ENCODE measurements at regions not wholly inside any gene's neighbourhood (a gene's known extent, or its start where the extent isn't known, plus 50 kb on each side); places are given as distances from the start of the nearest gene placed in this dataset.

DNA sequence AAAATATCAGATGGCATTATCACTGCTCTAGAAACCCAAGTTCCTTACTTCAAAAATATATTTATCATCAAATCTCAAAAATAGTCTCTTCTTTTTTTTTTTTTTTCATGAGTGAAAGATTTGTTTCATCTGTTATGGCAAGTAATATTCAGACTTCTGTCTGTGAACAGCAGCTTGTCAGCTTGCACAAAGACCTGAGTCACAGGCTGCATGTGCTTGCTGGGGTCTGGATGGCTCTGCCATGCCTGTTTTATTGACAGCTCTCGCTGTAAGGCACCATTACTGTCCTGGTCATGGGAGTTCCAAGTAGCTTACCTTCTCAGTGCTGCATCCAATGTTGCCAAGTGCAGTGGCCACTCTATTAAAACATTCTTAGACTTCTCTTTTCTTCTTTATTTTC, 456.4 kb downstream of the GADD45G start:
- Histone ChIP-seq H3K9ac (ENCODE audit: low read length) (no peak overlapping the region), H3K27ac (ENCODE audit: low read length) (no peak overlapping the region), H3K27me3 (ENCODE audit: control insufficient read depth, insufficient read depth, low read length) (no peaks in the 10 kb centered on the region), H3K4me3 (ENCODE audit: low read length) (no peak overlapping the region), H3K36me3 (ENCODE audit: control insufficient read depth, low read depth, low read length) (no peaks in the 10 kb centered on the region), H3K4me1 (ENCODE audit: control insufficient read depth, low read depth, low read length) (peaks cover 4% of the 10 kb centered on the region), H3K9me3 (ENCODE audit: control insufficient read depth, low read depth, low read length) (no peaks in the 10 kb centered on the region)

- no peaks in the 10 kb centered on the region for H3K27me3 ChIP-seq (ENCODE audit: control insufficient read depth, insufficient read depth, low read length)
- no peaks in the 10 kb centered on the region for H3K36me3 ChIP-seq (ENCODE audit: control insufficient read depth, low read depth, low read length)
These were observed 458.2 kb downstream of the GADD45G start for GRCh38 chr9:90062982-90063381.

DNA sequence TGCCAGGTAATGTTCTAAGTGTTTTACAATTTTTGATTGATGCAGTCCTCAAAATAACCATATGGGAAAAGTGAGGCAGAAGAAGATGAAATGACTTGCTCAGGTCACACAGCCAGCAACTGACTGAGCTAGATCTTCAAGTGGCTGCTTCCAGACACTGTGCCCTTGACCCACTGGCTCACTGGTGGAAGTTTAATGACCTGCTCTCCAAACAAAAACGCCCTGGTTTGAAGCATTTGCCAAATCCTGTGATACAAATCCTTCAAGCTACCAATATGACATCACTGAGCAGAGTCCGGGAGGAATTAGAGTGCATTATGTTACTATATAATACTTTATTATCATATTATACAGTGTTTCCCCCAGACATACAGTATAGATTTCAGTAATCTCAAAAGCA, 459.4 kb downstream of the GADD45G start:
- H3K4me3 ChIP-seq (ENCODE audit: low read length), result no peak overlapping the region
- H3K27ac ChIP-seq (ENCODE audit: low read length), result no peak overlapping the region
- peaks cover 4% of the 10 kb centered on the region for H3K4me1 ChIP-seq (ENCODE audit: control insufficient read depth, low read depth, low read length)
- H3K9me3 ChIP-seq (ENCODE audit: control insufficient read depth, low read depth, low read length), result no peaks in the 10 kb centered on the region
- no peaks in the 10 kb centered on the region for H3K36me3 ChIP-seq (ENCODE audit: control insufficient read depth, low read depth, low read length)
- H3K9ac ChIP-seq (ENCODE audit: low read length), result no peak overlapping the region
- H3K27me3 ChIP-seq (ENCODE audit: control insufficient read depth, insufficient read depth, low read length), result no peaks in the 10 kb centered on the region

More at GRCh38 chr9:90062982-90063381, 458.2 kb downstream of the GADD45G start:
- no peak overlapping the region for H3K9ac ChIP-seq (ENCODE audit: low read length)
- H3K4me3 ChIP-seq (ENCODE audit: low read length), result no peak overlapping the region
- no peak overlapping the region for H3K27ac ChIP-seq (ENCODE audit: low read length)
- peaks cover 4% of the 10 kb centered on the region for H3K4me1 ChIP-seq (ENCODE audit: control insufficient read depth, low read depth, low read length)
- no peaks in the 10 kb centered on the region for H3K9me3 ChIP-seq (ENCODE audit: control insufficient read depth, low read depth, low read length)

- H3K4me1 ChIP-seq (ENCODE audit: control insufficient read depth, low read depth, low read length), result peaks cover 4% of the 10 kb centered on the region
- H3K9ac ChIP-seq (ENCODE audit: low read length), result no peak overlapping the region
- H3K27me3 ChIP-seq (ENCODE audit: control insufficient read depth, insufficient read depth, low read length), result no peaks in the 10 kb centered on the region
- no peak overlapping the region for H3K4me3 ChIP-seq (ENCODE audit: low read length)
- no peaks in the 10 kb centered on the region for H3K9me3 ChIP-seq (ENCODE audit: control insufficient read depth, low read depth, low read length)
- H3K27ac ChIP-seq (ENCODE audit: low read length), result no peak overlapping the region
- H3K36me3 ChIP-seq (ENCODE audit: control insufficient read depth, low read depth, low read length), result no peaks in the 10 kb centered on the region
These were observed 460.2 kb downstream of the GADD45G start for GRCh38 chr9:90064971-90065370.

GRCh38 chr9:90065851-90066250, 461.0 kb downstream of the GADD45G start:
- no peak overlapping the region for H3K27ac ChIP-seq (ENCODE audit: low read length)
- H3K27me3 ChIP-seq (ENCODE audit: control insufficient read depth, insufficient read depth, low read length), result no peaks in the 10 kb centered on the region
- H3K4me1 ChIP-seq (ENCODE audit: control insufficient read depth, low read depth, low read length), result peaks cover 4% of the 10 kb centered on the region
- no peaks in the 10 kb centered on the region for H3K36me3 ChIP-seq (ENCODE audit: control insufficient read depth, low read depth, low read length)
- H3K4me3 ChIP-seq (ENCODE audit: low read length), result no peak overlapping the region
- no peaks in the 10 kb centered on the region for H3K9me3 ChIP-seq (ENCODE audit: control insufficient read depth, low read depth, low read length)
- H3K9ac ChIP-seq (ENCODE audit: low read length), result no peak overlapping the region

DNA sequence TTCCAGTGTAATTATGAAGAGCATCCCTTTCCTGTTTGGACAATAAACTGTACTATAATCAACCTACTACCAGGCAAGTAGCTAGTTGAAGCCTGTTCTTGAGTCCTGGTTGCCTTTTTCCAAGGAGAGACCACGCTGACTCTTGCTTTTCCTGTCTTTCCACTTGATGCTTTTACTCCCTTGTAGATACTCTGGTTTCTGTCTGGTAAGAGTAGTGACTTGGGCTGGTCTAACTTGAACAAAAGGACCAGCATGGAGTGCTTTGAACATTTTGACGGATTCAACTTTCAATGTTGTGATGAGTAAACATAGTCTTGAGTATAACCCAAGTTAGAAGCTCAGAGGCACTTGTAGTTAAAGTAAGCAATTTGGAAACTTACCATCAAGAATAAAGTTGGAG, 464.3 kb downstream of the GADD45G start:
- Histone ChIP-seq H3K27ac (ENCODE audit: low read length) (no peak overlapping the region), H3K36me3 (ENCODE audit: control insufficient read depth, low read depth, low read length) (no peaks in the 10 kb centered on the region), H3K9me3 (ENCODE audit: control insufficient read depth, low read depth, low read length) (no peaks in the 10 kb centered on the region), H3K27me3 (ENCODE audit: control insufficient read depth, insufficient read depth, low read length) (no peaks in the 10 kb centered on the region), H3K4me1 (ENCODE audit: control insufficient read depth, low read depth, low read length) (no peaks in the 10 kb centered on the region), H3K4me3 (ENCODE audit: low read length) (no peak overlapping the region), H3K9ac (ENCODE audit: low read length) (no peak overlapping the region)

DNA sequence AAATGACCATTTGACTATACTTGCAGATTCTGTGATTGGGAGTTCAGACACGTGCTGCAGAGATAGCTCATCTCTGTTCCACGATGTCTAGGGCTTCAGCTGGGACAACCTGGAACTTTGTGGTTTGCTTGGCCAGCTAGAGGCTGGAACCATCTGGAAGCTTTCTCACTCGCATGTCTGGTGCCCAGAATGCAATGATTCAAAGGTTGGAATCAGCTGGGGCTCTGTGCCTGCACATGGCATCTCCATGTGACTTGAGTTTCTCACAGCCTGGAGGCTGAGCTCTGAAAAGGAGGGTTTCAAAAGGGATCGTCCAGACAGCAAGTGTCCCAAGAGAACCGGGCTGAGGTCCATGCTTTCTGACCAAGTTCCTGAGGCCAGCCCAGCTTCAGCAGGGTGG, 465.2 kb downstream of the GADD45G start:
- H3K9ac ChIP-seq (ENCODE audit: low read length), result no peak overlapping the region
- H3K9me3 ChIP-seq (ENCODE audit: control insufficient read depth, low read depth, low read length), result no peaks in the 10 kb centered on the region
- no peaks in the 10 kb centered on the region for H3K27me3 ChIP-seq (ENCODE audit: control insufficient read depth, insufficient read depth, low read length)
- H3K36me3 ChIP-seq (ENCODE audit: control insufficient read depth, low read depth, low read length), result no peaks in the 10 kb centered on the region
- no peak overlapping the region for H3K27ac ChIP-seq (ENCODE audit: low read length)
- no peak overlapping the region for H3K4me3 ChIP-seq (ENCODE audit: low read length)
- H3K4me1 ChIP-seq (ENCODE audit: control insufficient read depth, low read depth, low read length), result no peaks in the 10 kb centered on the region

- Histone ChIP-seq H3K4me1 (ENCODE audit: control insufficient read depth, low read depth, low read length) (no peaks in the 10 kb centered on the region), H3K36me3 (ENCODE audit: control insufficient read depth, low read depth, low read length) (no peaks in the 10 kb centered on the region), H3K27ac (ENCODE audit: low read length) (no peak overlapping the region), H3K4me3 (ENCODE audit: low read length) (no peak overlapping the region), H3K9ac (ENCODE audit: low read length) (no peak overlapping the region), H3K27me3 (ENCODE audit: control insufficient read depth, insufficient read depth, low read length) (no peaks in the 10 kb centered on the region), H3K9me3 (ENCODE audit: control insufficient read depth, low read depth, low read length) (no peaks in the 10 kb centered on the region)
These were observed 465.7 kb downstream of the GADD45G start for GRCh38 chr9:90070469-90070868.

- no peaks in the 10 kb centered on the region for H3K27me3 ChIP-seq (ENCODE audit: control insufficient read depth, insufficient read depth, low read length)
- H3K9ac ChIP-seq (ENCODE audit: low read length), result no peak overlapping the region
- no peaks in the 10 kb centered on the region for H3K9me3 ChIP-seq (ENCODE audit: control insufficient read depth, low read depth, low read length)
- no peak overlapping the region for H3K27ac ChIP-seq (ENCODE audit: low read length)
- no peaks in the 10 kb centered on the region for H3K4me1 ChIP-seq (ENCODE audit: control insufficient read depth, low read depth, low read length)
- no peak overlapping the region for H3K4me3 ChIP-seq (ENCODE audit: low read length)
- no peaks in the 10 kb centered on the region for H3K36me3 ChIP-seq (ENCODE audit: control insufficient read depth, low read depth, low read length)
These were observed 466.3 kb downstream of the GADD45G start for GRCh38 chr9:90070931-90071660.

- no peaks in the 10 kb centered on the region for H3K27me3 ChIP-seq (ENCODE audit: control insufficient read depth, insufficient read depth, low read length)
These were observed 468.6 kb downstream of the GADD45G start for GRCh38 chr9:90073186-90073945.

DNA sequence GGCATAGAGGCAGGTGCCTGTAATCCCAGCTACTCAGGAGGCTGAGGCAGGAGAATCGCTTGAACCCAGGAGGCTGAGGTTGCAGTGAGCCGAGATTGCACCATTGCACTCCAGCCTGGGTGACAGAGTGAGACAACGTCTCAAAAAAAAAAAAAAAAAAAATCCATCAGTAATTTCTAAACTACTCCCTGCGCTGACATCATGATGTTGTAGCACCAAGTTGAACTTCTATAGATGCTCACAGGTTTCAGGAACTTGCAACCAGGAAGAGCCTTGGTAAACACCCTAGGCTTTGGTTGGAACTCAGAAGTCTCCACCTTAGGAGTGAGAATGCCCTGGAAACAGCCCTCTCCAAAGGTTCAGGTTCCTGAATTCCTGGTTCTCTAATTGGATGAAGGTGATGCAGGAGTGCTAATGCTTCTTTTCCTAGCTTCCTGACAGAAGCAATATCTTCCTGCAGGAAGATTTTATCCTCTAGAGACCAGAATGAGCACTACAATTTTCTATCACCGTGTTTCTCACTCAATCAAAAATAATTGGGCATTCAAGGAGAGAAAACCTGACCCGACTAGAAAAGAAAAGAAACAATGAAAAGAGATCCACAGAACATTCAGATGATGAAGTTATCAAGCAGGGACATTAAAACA, 469.6 kb downstream of the GADD45G start:
- Histone ChIP-seq H3K27me3 (ENCODE audit: control insufficient read depth, insufficient read depth, low read length) (no peaks in the 10 kb centered on the region), H3K36me3 (ENCODE audit: control insufficient read depth, low read depth, low read length) (no peaks in the 10 kb centered on the region), H3K9ac (ENCODE audit: low read length) (no peak overlapping the region), H3K9me3 (ENCODE audit: control insufficient read depth, low read depth, low read length) (no peaks in the 10 kb centered on the region), H3K4me3 (ENCODE audit: low read length) (no peak overlapping the region), H3K4me1 (ENCODE audit: control insufficient read depth, low read depth, low read length) (no peaks in the 10 kb centered on the region), H3K27ac (ENCODE audit: low read length) (no peak overlapping the region)

More at GRCh38 chr9:90073186-90073945, 468.6 kb downstream of the GADD45G start:
- Histone ChIP-seq H3K27ac (ENCODE audit: low read length) (no peak overlapping the region), H3K4me3 (ENCODE audit: low read length) (no peak overlapping the region), H3K9me3 (ENCODE audit: control insufficient read depth, low read depth, low read length) (no peaks in the 10 kb centered on the region), H3K9ac (ENCODE audit: low read length) (no peak overlapping the region), H3K4me1 (ENCODE audit: control insufficient read depth, low read depth, low read length) (no peaks in the 10 kb centered on the region), H3K36me3 (ENCODE audit: control insufficient read depth, low read depth, low read length) (no peaks in the 10 kb centered on the region)
